Caco-2 (cell line): ENCODE measurements at regions not wholly inside any gene's neighbourhood (a gene's known extent, or its start where the extent isn't known, plus 50 kb on each side); places are given as distances from the start of the nearest gene placed in this dataset.

ENCODE experiments used
- BruUV-seq: library from RNA; stranded (reverse); fragments of 400-500 nt; replicated peaks from 2 replicates; lab custom pipeline; 2021; lab: Mats Ljungman, UMichigan
- CTCF ChIA-PET: fragments of 300-600 bp; sonication (Branson Sonifier 250); formaldehyde crosslinking; loops from one replicate; lab custom pipeline; 2022; ENCODE audit warnings: antibody characterized with exemption; lab: Charles Lee
- POLR2A ChIA-PET: fragments of 300-600 bp; sonication (Branson Sonifier 250); formaldehyde crosslinking; loops from one replicate; lab custom pipeline; 2022; ENCODE audit warnings: antibody characterized with exemption; lab: Charles Lee
- DNase-seq, 2 experiments: peaks; one replicate each; pipeline versions ENCODE4 v3.0.0 to v3.0.0-alpha.2; 2020 to 2022
- H3K27me3 ChIP-seq: replicated peaks from 2 replicates; pipeline ENCODE4 v1.6.0; 2011; ENCODE audit warnings: low read length; ENCODE audit not compliant: control insufficient read depth, insufficient read depth
- H3K36me3 ChIP-seq: 2 replicates; pipeline ENCODE4 v1.5.1; 2011; ENCODE audit warnings: low read length; ENCODE audit not compliant: control insufficient read depth, insufficient read depth
- H3K4me1 ChIP-seq: fragments of 250-450 bp; sonication (Bioruptor Pico); 2 replicates; pipeline ENCODE4 v1.5.1; 2020; ENCODE audit warnings: mild to moderate bottlenecking
- H3K4me3 ChIP-seq: 2 replicates; pipeline ENCODE4 v1.5.1; 2011; ENCODE audit warnings: low read depth, mild to moderate bottlenecking, control low read depth, low read length
- H3K9me3 ChIP-seq: fragments of 250-450 bp; sonication (Bioruptor Pico); 2 replicates; pipeline ENCODE4 v1.5.1; 2020; ENCODE audit warnings: mild to moderate bottlenecking, moderate library complexity
- H3K27ac Mint-ChIP-seq: one replicate; pipeline ENCODE4 v1.8.0; 2022; ENCODE audit warnings: mixed read lengths; ENCODE audit not compliant: unreplicated experiment
- H3K27me3 Mint-ChIP-seq: one replicate; pipeline ENCODE4 v1.8.0; 2022; ENCODE audit warnings: mixed read lengths; ENCODE audit not compliant: insufficient read depth, unreplicated experiment
- H3K36me3 Mint-ChIP-seq: one replicate; pipeline ENCODE4 v1.8.0; 2022; ENCODE audit warnings: mild to moderate bottlenecking, mixed read lengths; ENCODE audit not compliant: insufficient read depth, unreplicated experiment
- H3K4me1 Mint-ChIP-seq: one replicate; pipeline ENCODE4 v1.8.0; 2022; ENCODE audit warnings: low read depth, mixed read lengths; ENCODE audit not compliant: unreplicated experiment
- H3K4me3 Mint-ChIP-seq: one replicate; pipeline ENCODE4 v1.8.0; 2022; ENCODE audit warnings: mild to moderate bottlenecking, moderate library complexity, mixed read lengths; ENCODE audit not compliant: unreplicated experiment
- H3K9me3 Mint-ChIP-seq: one replicate; pipeline ENCODE4 v1.8.0; 2022; ENCODE audit warnings: mixed read lengths; ENCODE audit not compliant: unreplicated experiment
- CTCF ChIP-seq, 2 experiments: fragments of 200-600 bp in 1 of 2; IDR thresholded peaks; 1 replicate in 1 of 2; 2 replicates in 1 of 2; pipeline versions ENCODE4 v1.5.1 to v1.8.0; 2011 to 2022; ENCODE audit warnings: antibody characterized with exemption in 1 of 2, control low read depth in 1 of 2, inconsistent platforms in 1 of 2, low read depth in 1 of 2, low read length in 1 of 2, mild to moderate bottlenecking in 1 of 2, moderate library complexity in 1 of 2; ENCODE audit not compliant: insufficient read depth in 1 of 2, severe bottlenecking in 1 of 2, unreplicated experiment in 1 of 2
- intact Hi-C: fragments of 100-400 bp; cut with micrococcal nuclease; formaldehyde crosslinking; loops from one replicate; pipeline ENCODE4 v1.10.0; 2022; ENCODE audit not compliant: unreplicated experiment

- ChIA-PET CTCF (no interaction called here), POLR2A (no interaction called here)
- no peaks in the 10 kb centered on the region for H3K9me3 Mint-ChIP-seq
- Histone ChIP-seq H3K36me3 (no peaks in the 10 kb centered on the region), H3K27me3 (no peaks in the 10 kb centered on the region), H3K4me1 (no peaks in the 10 kb centered on the region), H3K9me3 (no peaks in the 10 kb centered on the region), H3K4me3 (no peak overlapping the region)
- TF ChIP-seq CTCF (IDR thresholded peaks at IDR 0.05; ENCODE audit: insufficient read depth in 1 of 2, low read depth in 1 of 2, low read length in 1 of 2, severe bottlenecking in 1 of 2, unreplicated experiment in 1 of 2) = no peak
- intact Hi-C loops = no loop called here
- DNase-seq = no peak
- no peak overlapping the region for H3K27ac Mint-ChIP-seq
- no peak overlapping the region for H3K4me3 Mint-ChIP-seq
- H3K27me3 Mint-ChIP-seq = peaks cover 3% of the 10 kb centered on the region
- BruUV-seq = no TSS peak
- H3K36me3 Mint-ChIP-seq = no peaks in the 10 kb centered on the region
- no peaks in the 10 kb centered on the region for H3K4me1 Mint-ChIP-seq
These were observed 185.2 kb downstream of the ADAM29 start for GRCh38 chr4:175103403-175103802.

GRCh38 chr4:175106301-175106700 lies 188.1 kb downstream of the ADAM29 start:
- TF ChIP-seq CTCF (IDR thresholded peaks at IDR 0.05; ENCODE audit: insufficient read depth in 1 of 2, low read depth in 1 of 2, low read length in 1 of 2, severe bottlenecking in 1 of 2, unreplicated experiment in 1 of 2) = no peak
- Mint-ChIP-seq H3K27ac (no peak overlapping the region), H3K4me3 (no peak overlapping the region), H3K9me3 (peaks cover 14% of the 10 kb centered on the region), H3K27me3 (no peaks in the 10 kb centered on the region), H3K4me1 (no peaks in the 10 kb centered on the region), H3K36me3 (no peaks in the 10 kb centered on the region)
- intact Hi-C loops = no loop called here
- no peaks in the 10 kb centered on the region for H3K9me3 ChIP-seq
- no peaks in the 10 kb centered on the region for H3K4me1 ChIP-seq
- H3K36me3 ChIP-seq = no peaks in the 10 kb centered on the region
- POLR2A ChIA-PET = no interaction called here
- no TSS peak for BruUV-seq
- CTCF ChIA-PET = interaction anchor here (0.7 kb wide), 1 partner anchor 710 kb away, joined by 3 read pairs; no protein-coding TSS in a partner anchor
- H3K4me3 ChIP-seq = no peak overlapping the region
- no peak for DNase-seq
- no peaks in the 10 kb centered on the region for H3K27me3 ChIP-seq

GRCh38 chr4:175109933-175110332 lies 191.8 kb downstream of the ADAM29 start:
- peak in 1 of 2 experiments; percentile 2 for DNase-seq
- no peaks in the 10 kb centered on the region for H3K9me3 ChIP-seq
- ChIA-PET CTCF (no interaction called here), POLR2A (no interaction called here)
- H3K9me3 Mint-ChIP-seq = peaks cover 21% of the 10 kb centered on the region
- no peaks in the 10 kb centered on the region for H3K27me3 ChIP-seq
- no peaks in the 10 kb centered on the region for H3K4me1 ChIP-seq
- H3K27me3 Mint-ChIP-seq = no peaks in the 10 kb centered on the region
- BruUV-seq = no TSS peak
- H3K4me1 Mint-ChIP-seq = no peaks in the 10 kb centered on the region
- H3K27ac Mint-ChIP-seq = no peak overlapping the region
- no peak overlapping the region for H3K4me3 ChIP-seq
- intact Hi-C loops = no loop called here
- H3K4me3 Mint-ChIP-seq = no peak overlapping the region
- no peaks in the 10 kb centered on the region for H3K36me3 ChIP-seq
- peak in 1 of 2 experiments; percentile 15 for TF ChIP-seq CTCF (IDR thresholded peaks at IDR 0.05; ENCODE audit: insufficient read depth in 1 of 2, low read depth in 1 of 2, low read length in 1 of 2, severe bottlenecking in 1 of 2, unreplicated experiment in 1 of 2)
- no peaks in the 10 kb centered on the region for H3K36me3 Mint-ChIP-seq
